22Rv1 (cell line): ENCODE measurements at regions not wholly inside any gene's neighbourhood (a gene's known extent, or its start where the extent isn't known, plus 50 kb on each side); places are given as distances from the start of the nearest gene placed in this dataset.

Source experiments
- H3K27ac ChIP-seq: fragments of 450-650 bp; 2 replicates; pipeline ENCODE4 v1.5.1; 2017
- ZFX ChIP-seq: fragments of 450-650 bp; IDR thresholded peaks from 2 replicates; pipeline ENCODE4 v1.6.1; 2017; ENCODE audit warnings: antibody characterized with exemption, borderline replicate concordance
- TF ChIP-seq, protein P1 (sequence below): fragments of 450-650 bp; IDR thresholded peaks from 2 replicates; pipeline ENCODE4 v1.5.1; 2017; ENCODE audit warnings: mild to moderate bottlenecking

DNA sequence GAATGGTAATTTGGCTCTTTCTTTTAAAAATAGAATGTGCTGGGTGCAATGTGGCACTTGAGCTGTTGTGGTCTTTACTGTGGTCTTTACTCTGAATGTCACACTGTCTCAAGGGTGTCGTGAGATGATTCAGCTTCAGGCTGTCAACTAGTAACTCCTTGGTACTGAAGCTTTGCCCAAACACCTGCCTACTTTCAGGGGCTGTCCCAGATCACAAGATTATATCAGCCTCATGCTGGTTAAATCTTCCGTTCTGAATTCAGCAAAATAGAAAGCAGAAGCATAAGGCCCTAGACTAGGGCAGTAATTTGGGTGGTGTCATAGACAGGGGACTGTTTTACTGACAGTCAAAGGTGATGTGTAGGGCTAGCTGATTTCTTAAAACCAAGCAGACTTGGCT, 110.9 kb downstream of the BAMBI start:
- no peak for TF ChIP-seq ZFX
- TF ChIP-seq, protein P1, sequence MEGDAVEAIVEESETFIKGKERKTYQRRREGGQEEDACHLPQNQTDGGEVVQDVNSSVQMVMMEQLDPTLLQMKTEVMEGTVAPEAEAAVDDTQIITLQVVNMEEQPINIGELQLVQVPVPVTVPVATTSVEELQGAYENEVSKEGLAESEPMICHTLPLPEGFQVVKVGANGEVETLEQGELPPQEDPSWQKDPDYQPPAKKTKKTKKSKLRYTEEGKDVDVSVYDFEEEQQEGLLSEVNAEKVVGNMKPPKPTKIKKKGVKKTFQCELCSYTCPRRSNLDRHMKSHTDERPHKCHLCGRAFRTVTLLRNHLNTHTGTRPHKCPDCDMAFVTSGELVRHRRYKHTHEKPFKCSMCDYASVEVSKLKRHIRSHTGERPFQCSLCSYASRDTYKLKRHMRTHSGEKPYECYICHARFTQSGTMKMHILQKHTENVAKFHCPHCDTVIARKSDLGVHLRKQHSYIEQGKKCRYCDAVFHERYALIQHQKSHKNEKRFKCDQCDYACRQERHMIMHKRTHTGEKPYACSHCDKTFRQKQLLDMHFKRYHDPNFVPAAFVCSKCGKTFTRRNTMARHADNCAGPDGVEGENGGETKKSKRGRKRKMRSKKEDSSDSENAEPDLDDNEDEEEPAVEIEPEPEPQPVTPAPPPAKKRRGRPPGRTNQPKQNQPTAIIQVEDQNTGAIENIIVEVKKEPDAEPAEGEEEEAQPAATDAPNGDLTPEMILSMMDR, result no peak

DNA sequence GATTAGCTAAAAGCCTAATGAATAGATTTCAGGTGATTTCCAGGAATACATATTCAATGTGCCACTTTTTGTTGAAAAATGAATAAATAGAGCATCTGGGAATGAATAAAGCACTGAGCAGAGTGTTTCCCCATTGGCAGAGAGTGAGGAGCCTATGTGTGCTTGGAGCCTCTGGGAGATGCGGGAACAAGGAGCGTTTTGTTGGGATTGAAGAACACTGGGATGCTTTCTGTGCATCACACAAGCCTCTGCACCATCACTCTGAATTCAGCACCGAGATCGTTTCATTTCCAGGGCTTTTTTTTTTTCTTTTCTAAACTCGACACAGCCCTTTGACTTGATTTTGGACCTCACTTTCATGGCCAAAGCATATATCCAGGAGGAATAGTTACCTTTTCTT, 111.4 kb downstream of the BAMBI start:
- TF ChIP-seq, protein P1, result no peak
- no peak for TF ChIP-seq ZFX
- H3K27ac ChIP-seq, result no peak overlapping the region

More for the DNA sequence above, 110.9 kb downstream of the BAMBI start:
- no peak overlapping the region for H3K27ac ChIP-seq

DNA sequence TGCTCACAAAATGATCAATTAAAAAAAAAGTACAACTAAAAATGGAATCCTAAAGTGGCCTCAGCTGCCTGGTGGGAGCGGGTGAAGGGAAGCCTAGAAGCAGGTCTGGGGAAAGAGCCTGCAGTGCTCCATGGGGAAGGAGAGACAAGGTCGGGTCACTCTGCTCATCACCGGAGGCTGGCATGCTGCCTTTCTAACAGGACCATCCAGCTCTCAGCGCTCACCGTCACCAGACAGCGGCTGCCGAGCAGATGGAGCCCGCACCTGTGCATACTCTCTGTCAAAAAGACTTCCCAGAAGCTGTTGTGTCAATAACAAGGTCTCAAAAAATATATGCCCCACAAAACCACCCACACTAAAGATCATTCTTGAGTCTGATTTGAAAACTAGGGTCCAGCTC, 112.8 kb downstream of the BAMBI start:
- TF ChIP-seq, protein P1, result no peak
- TF ChIP-seq ZFX, result no peak
- no peak overlapping the region for H3K27ac ChIP-seq

DNA sequence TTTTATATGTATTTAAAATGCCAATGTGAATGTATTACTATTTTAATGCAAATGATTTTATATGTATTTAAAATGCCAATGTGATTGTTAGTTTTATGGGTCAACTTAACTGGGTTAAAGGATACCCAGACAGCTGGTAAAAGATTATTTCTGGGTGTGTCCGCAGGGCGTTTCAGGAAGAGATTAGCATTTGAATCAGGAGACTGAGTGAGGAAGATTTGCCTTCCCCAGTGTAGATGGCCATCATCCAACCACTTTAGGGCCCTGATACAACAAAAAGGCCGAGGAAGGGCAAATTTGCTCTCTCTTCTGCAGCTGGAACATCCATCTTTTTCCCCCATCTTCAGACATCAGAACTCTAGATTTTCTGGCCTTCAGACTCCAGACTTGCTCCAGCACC, 116.2 kb downstream of the BAMBI start:
- TF ChIP-seq, protein P1, result no peak
- no peak for TF ChIP-seq ZFX
- H3K27ac ChIP-seq, result no peak overlapping the region

DNA sequence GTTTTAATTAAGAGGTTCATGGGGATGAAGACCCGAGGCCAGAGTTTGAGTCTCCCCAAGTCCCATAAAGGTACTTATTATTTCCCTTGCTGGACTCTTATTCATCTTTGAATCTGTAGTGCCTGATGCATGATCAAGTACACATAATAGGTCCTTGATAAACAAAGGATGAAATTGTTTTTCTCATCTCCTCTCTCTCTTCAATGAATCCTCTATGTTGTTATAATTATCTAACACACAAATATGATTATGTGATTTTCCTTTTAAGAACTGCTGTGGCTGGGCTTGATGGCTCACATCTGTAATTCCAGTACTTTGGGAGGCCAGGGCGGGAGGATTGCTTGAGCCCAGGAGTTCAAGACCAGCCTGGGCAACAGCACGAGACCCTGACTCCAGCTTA, 117.7 kb downstream of the BAMBI start:
- no peak overlapping the region for H3K27ac ChIP-seq

DNA sequence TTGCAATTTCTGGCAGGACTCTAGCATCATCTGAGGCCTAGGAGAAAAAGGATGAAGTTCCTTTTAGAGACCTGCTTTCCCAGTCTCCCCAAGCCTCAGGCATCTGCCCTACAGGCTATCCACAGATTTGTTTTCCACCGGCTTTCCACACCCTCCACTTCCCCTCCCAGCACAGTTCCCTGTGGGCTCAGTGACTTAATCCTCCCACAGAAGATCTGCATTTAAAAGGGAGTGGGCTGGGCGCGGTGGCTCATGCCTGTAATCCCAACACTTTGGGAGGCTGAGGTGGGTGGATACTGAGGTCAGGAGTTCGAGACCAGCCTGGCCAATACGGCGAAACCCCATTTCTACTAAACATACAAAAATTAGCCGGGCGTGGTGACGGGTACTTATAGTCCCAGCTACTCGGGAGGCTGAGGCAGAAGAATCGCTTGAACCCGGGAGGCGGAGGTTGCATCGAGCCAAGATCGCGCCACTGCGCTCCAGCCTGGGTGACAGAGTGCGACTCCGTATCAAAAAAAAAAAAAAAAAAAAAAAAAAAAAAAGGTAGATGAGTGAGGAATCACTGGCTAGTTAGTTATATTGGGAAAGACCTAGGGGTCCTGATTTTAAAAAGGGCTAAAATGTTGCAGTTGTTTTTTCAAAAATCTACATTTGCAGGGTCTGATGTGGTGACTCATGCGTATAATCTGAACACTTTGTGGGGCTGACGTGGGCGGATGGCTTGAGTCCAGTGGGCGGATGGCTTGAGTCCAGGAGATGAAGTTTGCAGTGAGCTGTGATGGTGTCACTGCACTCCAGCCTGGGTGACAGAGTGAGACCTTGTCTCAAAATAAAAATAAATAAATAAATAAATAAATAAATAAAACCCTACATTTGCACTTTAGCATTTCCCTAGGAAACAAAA, 119.5 kb downstream of the BAMBI start:
- no peak for TF ChIP-seq ZFX
- TF ChIP-seq, protein P1, result no peak

More for the DNA sequence above, 117.7 kb downstream of the BAMBI start:
- no peak for TF ChIP-seq ZFX
- TF ChIP-seq, protein P1, result no peak

DNA sequence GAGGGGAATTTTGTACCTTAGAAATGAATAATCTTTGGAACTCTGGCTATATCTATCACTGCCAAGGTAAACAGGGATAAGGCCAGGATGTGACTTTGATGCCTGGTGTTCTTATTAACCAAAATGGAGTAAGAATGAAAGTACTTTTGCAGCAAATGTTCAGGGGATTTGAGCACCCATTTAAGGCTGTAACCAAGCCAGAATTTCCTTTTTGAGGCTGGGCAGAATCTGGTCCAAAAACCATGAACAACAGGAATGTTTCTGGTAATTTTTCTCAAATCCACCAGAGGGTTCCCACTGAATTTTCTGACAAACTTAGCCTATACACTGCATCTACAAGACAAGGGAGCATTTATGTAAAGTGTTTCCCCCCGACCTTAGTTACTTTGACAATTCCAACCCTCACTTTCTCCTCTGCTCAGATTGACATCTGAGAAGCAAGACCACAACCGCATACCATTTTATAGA, 120.6 kb downstream of the BAMBI start:
- no peak for TF ChIP-seq ZFX
- TF ChIP-seq, protein P1, result no peak
- no peak overlapping the region for H3K27ac ChIP-seq

More for the DNA sequence above, 119.5 kb downstream of the BAMBI start:
- no peak overlapping the region for H3K27ac ChIP-seq
